Ishikawa (cell line): ENCODE measurements at regions not wholly inside any gene's neighbourhood (a gene's known extent, or its start where the extent isn't known, plus 50 kb on each side); places are given as distances from the start of the nearest gene placed in this dataset.

ENCODE experiments used
- CEBPB ChIP-seq: IDR thresholded peaks from 2 replicates; pipeline ENCODE4 v1.6.1; 2012
- CREB1 ChIP-seq: IDR thresholded peaks from 2 replicates; pipeline ENCODE4 v1.6.1; 2012; ENCODE audit warnings: low read depth
- EGR1 ChIP-seq: IDR thresholded peaks from 2 replicates; pipeline ENCODE4 v1.6.1; 2012
- EP300 ChIP-seq: IDR thresholded peaks from 2 replicates; pipeline ENCODE4 v1.6.1; 2012; ENCODE audit warnings: borderline replicate concordance
- FOXM1 ChIP-seq: IDR thresholded peaks from 2 replicates; pipeline ENCODE4 v1.6.1; 2012; ENCODE audit warnings: low read depth, borderline replicate concordance
- MAX ChIP-seq: IDR thresholded peaks from 2 replicates; pipeline ENCODE4 v1.6.1; 2012
- NFIC ChIP-seq: IDR thresholded peaks from 2 replicates; pipeline ENCODE4 v1.6.1; 2012
- RAD21 ChIP-seq: IDR thresholded peaks from 2 replicates; pipeline ENCODE4 v1.6.1; 2012; ENCODE audit warnings: low read depth
- REST ChIP-seq: IDR thresholded peaks from 2 replicates; pipeline ENCODE4 v1.6.1; 2012; ENCODE audit warnings: low read depth, mild to moderate bottlenecking
- TAF1 ChIP-seq: IDR thresholded peaks from 2 replicates; pipeline ENCODE4 v1.6.1; 2012; ENCODE audit warnings: low read depth, mild to moderate bottlenecking
- TCF12 ChIP-seq: IDR thresholded peaks from 2 replicates; pipeline ENCODE4 v1.6.1; 2012; ENCODE audit warnings: low read depth
- TEAD4 ChIP-seq: IDR thresholded peaks from 2 replicates; pipeline ENCODE4 v1.6.1; 2012
- USF1 ChIP-seq: IDR thresholded peaks from 2 replicates; pipeline ENCODE4 v1.6.1; 2012
- YY1 ChIP-seq: IDR thresholded peaks from 2 replicates; pipeline ENCODE4 v1.6.1; 2012; ENCODE audit warnings: low read depth
- ZBTB7A ChIP-seq: IDR thresholded peaks from 2 replicates; pipeline ENCODE4 v1.6.1; 2012; ENCODE audit warnings: low read depth

GRCh38 chr15:31615643-31616415 lies 289.2 kb downstream of the KLF13 start:
- TF ChIP-seq NFIC: no peak
- no peak for TF ChIP-seq ZBTB7A
- TF ChIP-seq EGR1: no peak
- no peak for TF ChIP-seq TEAD4
- TF ChIP-seq EP300: no peak
- TF ChIP-seq REST: no peak
- no peak for TF ChIP-seq RAD21

- TF ChIP-seq RAD21: peak; percentile 19; the same call in 1 of the 2 replicates
These were observed 323.5 kb downstream of the KLF13 start for GRCh38 chr15:31650055-31650701.

GRCh38 chr15:31660816-31661215 lies 334.2 kb downstream of the KLF13 start:
- no peak for TF ChIP-seq TAF1

GRCh38 chr15:31727612-31728011 lies 302.7 kb upstream of the CHRNA7 start:
- TF ChIP-seq RAD21: no peak
- no peak for TF ChIP-seq NFIC
- no peak for TF ChIP-seq TAF1
- TF ChIP-seq TEAD4: no peak
- no peak for TF ChIP-seq USF1
- no peak for TF ChIP-seq TCF12
- TF ChIP-seq EGR1: no peak
- TF ChIP-seq EP300: no peak
- no peak for TF ChIP-seq REST
- no peak for TF ChIP-seq MAX
- no peak for TF ChIP-seq FOXM1
- no peak for TF ChIP-seq CREB1
- TF ChIP-seq CEBPB: no peak
- no peak for TF ChIP-seq ZBTB7A
- no peak for TF ChIP-seq YY1

GRCh38 chr15:31732726-31733125 lies 297.6 kb upstream of the CHRNA7 start:
- TF ChIP-seq YY1 (no peak), TCF12 (no peak), MAX (no peak), FOXM1 (no peak), USF1 (no peak), RAD21 (no peak), TEAD4 (no peak), EP300 (no peak), TAF1 (no peak), ZBTB7A (no peak), NFIC (no peak), CREB1 (no peak), REST (no peak), CEBPB (no peak), EGR1 (no peak)
